Natural killer cell treated with Interleukin-12 subunit alpha and Interleukin-12 subunit beta and Interleukin-15 and Interleukin-18, amount 100 ng/mL, for 72 hours (primary cell): ENCODE measurements at regions not wholly inside any gene's neighbourhood (a gene's known extent, or its start where the extent isn't known, plus 50 kb on each side); places are given as distances from the start of the nearest gene placed in this dataset.

Experiments
- ATAC-seq, 2 donors: fragments of 150-1000 bp; cut with Tn5 transposase in 1 of 2; sonication (Bioruptor Pico), chemical (Tn5 transposase) in 1 of 2; 2 replicates each; pipeline ENCODE4 v1.10.0; 2021
- DNase-seq: peaks from one replicate; pipeline ENCODE4 v3.0.0; 2022; ENCODE audit warnings: low spot score
- H3K27ac Mint-ChIP-seq, 2 donors: 1 replicate in 1 of 2; 2 replicates in 1 of 2; pipeline ENCODE4 v1.8.0; 2022; ENCODE audit warnings: mixed read lengths in 2 of 2, mild to moderate bottlenecking in 1 of 2, moderate library complexity in 1 of 2
- H3K27me3 Mint-ChIP-seq, 2 donors: 1 replicate in 1 of 2; 2 replicates in 1 of 2; pipeline ENCODE4 v1.8.0; 2022; ENCODE audit warnings: mixed read lengths in 2 of 2
- H3K36me3 Mint-ChIP-seq: one replicate; pipeline ENCODE4 v1.8.0; 2022; ENCODE audit warnings: mixed read lengths
- H3K4me1 Mint-ChIP-seq, 2 donors: 1 replicate in 1 of 2; 2 replicates in 1 of 2; pipeline ENCODE4 v1.8.0; 2022; ENCODE audit warnings: low read depth in 2 of 2, mixed read lengths in 2 of 2, mild to moderate bottlenecking in 1 of 2
- H3K4me3 Mint-ChIP-seq: one replicate; pipeline ENCODE4 v1.8.0; 2022; ENCODE audit warnings: mixed read lengths
- H3K9me3 Mint-ChIP-seq: 2 replicates; pipeline ENCODE4 v1.8.0; 2022; ENCODE audit warnings: mixed read lengths

DNA sequence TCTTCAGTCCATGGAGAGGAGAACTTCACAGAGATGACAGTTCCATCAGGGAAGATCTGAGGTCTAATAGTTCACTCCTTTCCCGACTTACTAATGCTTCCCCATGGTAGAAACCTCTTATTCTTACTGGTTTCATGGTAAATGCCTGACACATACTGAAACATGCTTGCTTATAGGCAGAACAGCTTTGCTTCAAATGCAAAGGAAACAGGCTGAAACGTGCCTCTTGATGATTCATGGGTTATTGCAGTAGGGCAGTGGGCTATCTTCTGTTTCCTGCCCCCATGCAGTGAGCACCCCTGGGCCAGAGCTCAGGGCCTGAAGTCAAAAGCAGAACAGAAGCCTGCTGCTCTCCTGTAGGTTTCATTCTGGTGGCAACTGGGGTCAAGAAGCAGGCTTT lies 223.5 kb downstream of the RDH14 start:
- Mint-ChIP-seq H3K4me1 (no peaks in the 10 kb centered on the region), H3K27me3 (no peaks in the 10 kb centered on the region), H3K36me3 (no peaks in the 10 kb centered on the region), H3K27ac (no peak overlapping the region), H3K4me3 (no peak overlapping the region), H3K9me3 (peaks cover 11% of the 10 kb centered on the region)
- ATAC-seq (no peak), DNase-seq (no peak)

DNA sequence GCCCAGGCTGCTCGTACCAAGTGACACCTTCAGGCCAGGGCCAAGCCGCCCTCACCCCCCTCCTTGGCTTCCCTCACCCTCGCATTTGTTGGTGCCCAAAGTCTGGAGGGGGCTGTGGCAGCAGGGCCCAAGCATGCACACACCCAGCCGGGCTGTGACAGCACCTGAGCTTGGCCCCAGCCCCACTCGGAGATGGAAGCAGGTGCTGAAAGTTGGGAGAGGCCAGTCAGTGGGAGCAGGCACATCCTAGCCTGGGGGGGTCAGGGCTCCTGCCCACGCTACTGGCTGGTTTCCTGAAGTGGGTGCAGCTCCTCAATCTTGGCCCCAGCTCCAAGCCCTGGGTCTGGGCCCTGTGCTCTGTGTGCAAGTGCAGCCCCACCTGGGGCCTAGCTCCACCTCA lies 228.0 kb downstream of the RDH14 start:
- H3K27ac Mint-ChIP-seq, result no peak overlapping the region
- no peaks in the 10 kb centered on the region for H3K4me1 Mint-ChIP-seq
- ATAC-seq, result peak; percentile 43 to 48
- H3K9me3 Mint-ChIP-seq, result peaks cover 6% of the 10 kb centered on the region
- no peak overlapping the region for H3K4me3 Mint-ChIP-seq
- no peaks in the 10 kb centered on the region for H3K27me3 Mint-ChIP-seq
- H3K36me3 Mint-ChIP-seq, result no peaks in the 10 kb centered on the region
- no peak for DNase-seq

DNA sequence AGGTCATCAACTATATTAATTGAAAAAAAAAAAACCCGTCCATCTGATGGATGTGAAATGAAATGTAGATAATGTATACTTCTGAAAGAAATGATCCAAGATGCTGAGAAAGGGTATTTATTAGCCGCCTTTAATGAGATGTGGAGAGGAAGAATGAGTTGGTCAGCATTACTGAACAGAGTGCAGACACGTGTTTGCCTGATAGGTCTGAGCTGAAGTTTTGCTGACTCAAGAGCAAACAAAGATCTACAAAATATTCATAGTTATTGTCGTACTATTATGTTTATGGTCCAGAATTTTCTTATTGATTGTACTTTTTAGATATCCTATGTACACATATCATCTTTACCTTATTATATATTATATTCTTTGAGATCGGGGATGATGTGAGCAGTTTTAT lies 235.3 kb downstream of the RDH14 start:
- no peak overlapping the region for H3K27ac Mint-ChIP-seq
- peaks cover under 1% of the 10 kb centered on the region for H3K9me3 Mint-ChIP-seq
- ATAC-seq, result no peak
- no peaks in the 10 kb centered on the region for H3K36me3 Mint-ChIP-seq
- no peaks in the 10 kb centered on the region for H3K27me3 Mint-ChIP-seq
- H3K4me1 Mint-ChIP-seq, result no peaks in the 10 kb centered on the region
- no peak overlapping the region for H3K4me3 Mint-ChIP-seq
- no peak for DNase-seq

DNA sequence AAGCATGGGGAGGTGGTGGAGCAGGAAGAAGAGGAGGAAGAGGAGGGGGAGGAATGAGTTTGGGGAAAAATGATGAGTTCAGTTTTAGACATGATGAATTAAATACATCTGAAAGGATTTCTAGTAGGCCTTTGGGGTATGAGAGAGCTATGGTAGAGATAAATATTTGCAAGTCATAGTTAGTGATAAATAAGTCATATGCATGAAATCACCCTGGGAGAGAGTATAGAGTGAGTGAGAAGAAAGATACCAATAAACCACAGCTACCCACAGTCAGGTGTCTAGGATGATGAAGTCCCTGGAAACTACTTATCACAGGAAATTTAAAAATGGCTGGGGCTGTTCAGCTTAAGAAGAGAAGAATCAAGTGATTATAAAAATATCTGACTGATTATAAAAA lies 240.5 kb downstream of the RDH14 start:
- Mint-ChIP-seq H3K36me3 (no peaks in the 10 kb centered on the region), H3K27ac (no peak overlapping the region), H3K4me1 (no peaks in the 10 kb centered on the region), H3K9me3 (peaks cover 10% of the 10 kb centered on the region), H3K4me3 (no peak overlapping the region), H3K27me3 (no peaks in the 10 kb centered on the region)
- ATAC-seq, result no peak
- no peak for DNase-seq

DNA sequence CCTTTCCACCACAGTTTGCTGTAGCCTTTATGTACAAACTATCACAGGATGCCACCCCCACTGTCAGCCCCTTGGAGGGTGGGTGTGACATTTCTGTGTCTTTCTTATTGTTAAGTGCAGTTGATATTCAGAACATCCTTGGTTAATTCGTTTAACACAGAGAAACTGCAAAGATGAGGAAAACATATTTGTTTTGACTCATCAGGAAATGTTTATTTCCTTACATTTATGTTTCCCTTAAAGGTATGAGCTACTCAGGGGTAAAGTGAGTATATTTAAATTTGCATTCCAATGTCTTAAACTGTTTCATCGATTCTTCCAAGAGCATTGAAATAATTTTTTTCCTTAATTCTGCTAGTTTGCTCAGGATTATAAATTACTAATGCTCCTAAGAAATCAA lies 243.4 kb downstream of the RDH14 start:
- Mint-ChIP-seq H3K9me3 (peaks cover 10% of the 10 kb centered on the region), H3K27me3 (no peaks in the 10 kb centered on the region), H3K4me3 (no peak overlapping the region), H3K27ac (no peak overlapping the region), H3K36me3 (no peaks in the 10 kb centered on the region), H3K4me1 (no peaks in the 10 kb centered on the region)
- ATAC-seq, result no peak
- no peak for DNase-seq

DNA sequence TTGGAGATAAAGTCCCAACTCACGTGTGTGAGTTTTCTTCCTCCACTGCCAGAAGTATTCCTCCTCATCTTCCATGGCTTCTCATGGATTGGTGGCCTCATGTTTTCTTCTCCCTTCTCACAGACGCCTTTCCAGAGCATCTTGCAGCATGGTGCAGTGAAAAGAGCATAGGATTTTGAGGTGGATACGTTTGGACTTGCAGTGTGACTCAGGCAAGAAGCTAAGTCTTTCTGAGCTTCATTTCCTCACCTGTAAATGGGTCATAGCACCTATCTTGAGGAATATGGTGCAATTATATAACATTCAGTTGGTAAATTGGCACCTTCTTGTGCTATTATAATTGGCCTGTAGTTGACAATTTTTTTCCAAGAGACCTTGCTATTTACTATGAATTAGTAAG lies 247.6 kb downstream of the RDH14 start:
- H3K4me3 Mint-ChIP-seq, result no peak overlapping the region
- H3K27me3 Mint-ChIP-seq, result peaks cover 0 to 6% of the 10 kb centered on the region in 2 donors
- H3K27ac Mint-ChIP-seq, result no peak overlapping the region
- H3K4me1 Mint-ChIP-seq, result no peaks in the 10 kb centered on the region
- ATAC-seq (no peak), DNase-seq (no peak)
- no peaks in the 10 kb centered on the region for H3K36me3 Mint-ChIP-seq
- peaks cover 10% of the 10 kb centered on the region for H3K9me3 Mint-ChIP-seq

DNA sequence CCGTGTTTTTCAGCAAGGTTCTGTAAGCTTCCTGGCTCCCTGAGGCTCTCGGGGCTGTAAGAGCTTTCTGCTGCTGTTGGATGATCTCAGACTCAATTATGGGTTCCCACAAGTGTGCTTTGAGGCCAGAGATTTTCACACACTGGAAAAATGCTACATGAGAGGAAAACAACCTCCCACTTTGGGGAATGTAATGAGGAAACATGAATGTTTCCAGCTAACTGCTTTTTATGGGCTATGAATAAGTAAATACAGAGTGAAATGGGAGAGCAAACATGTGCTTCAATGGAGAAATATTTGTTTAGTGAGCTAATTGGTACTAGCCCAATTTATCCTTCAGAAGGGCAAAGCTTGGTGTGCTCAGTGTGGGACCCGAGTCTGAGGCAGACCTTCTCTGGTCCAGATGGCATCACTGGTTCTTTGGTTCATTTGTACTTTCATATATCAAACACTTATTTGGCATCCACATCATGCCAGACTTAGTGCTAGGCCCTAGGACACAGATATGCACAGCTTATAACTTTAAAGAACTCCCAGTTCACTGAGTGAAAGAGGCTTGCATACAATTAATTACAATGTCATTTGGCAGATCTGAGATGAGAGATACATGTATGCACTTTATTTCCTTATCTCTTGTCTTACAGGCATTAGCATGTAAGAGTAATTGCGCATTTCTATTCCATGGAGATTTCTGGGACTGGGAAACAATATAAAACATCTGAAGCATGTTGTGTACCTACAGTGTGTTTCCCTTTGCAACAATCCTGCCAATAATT lies 248.8 kb downstream of the RDH14 start:
- Mint-ChIP-seq H3K36me3 (no peaks in the 10 kb centered on the region), H3K4me1 (no peaks in the 10 kb centered on the region), H3K4me3 (no peak overlapping the region), H3K9me3 (peaks cover 15% of the 10 kb centered on the region), H3K27me3 (peaks cover 0 to 6% of the 10 kb centered on the region in 2 donors), H3K27ac (no peak overlapping the region)
- ATAC-seq (no peak), DNase-seq (no peak)

DNA sequence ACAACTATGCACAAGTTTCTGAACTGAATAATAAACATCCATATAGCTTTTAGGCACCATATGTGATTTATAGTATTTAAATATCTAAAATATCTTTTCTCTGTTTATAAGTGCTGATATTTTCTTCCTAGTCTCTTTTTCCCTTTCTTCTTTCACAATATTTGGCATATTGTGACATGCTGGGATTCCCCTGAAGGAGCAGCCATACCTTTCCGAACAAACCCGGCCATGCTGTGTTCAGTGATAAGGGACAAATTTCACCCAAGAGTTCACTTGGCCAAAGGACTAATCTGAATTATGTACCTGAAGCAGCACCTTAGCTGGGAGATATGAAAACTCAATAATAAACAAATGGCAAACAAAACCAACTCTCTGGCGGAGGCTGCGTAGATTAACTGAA lies 250.8 kb downstream of the RDH14 start:
- Mint-ChIP-seq H3K4me3 (no peak overlapping the region), H3K27me3 (peaks cover 0 to 6% of the 10 kb centered on the region in 2 donors), H3K9me3 (peaks cover 20% of the 10 kb centered on the region), H3K36me3 (no peaks in the 10 kb centered on the region), H3K27ac (no peak overlapping the region), H3K4me1 (no peaks in the 10 kb centered on the region)
- no peak for ATAC-seq
- DNase-seq, result no peak

DNA sequence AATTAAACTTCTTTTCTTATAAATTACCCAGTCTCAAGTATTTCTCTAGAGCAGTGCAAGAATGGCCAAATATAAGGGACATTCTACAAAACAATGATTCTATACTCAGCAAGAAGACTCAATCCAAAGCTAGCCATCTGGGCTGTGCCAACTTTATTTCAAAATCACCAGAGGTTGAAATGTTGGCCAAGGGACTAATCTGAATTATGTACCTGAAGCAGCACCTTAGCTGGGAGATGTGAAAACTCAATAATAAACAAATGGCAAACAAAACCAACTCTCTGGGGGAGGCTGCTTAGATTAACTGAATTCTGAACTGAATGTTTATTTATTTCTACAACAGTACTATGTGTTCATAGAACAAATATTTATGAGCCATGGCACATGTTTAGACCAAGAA lies 251.3 kb downstream of the RDH14 start:
- peaks cover 20% of the 10 kb centered on the region for H3K9me3 Mint-ChIP-seq
- no peak for DNase-seq
- ATAC-seq, result no peak
- no peak overlapping the region for H3K4me3 Mint-ChIP-seq
- no peak overlapping the region for H3K27ac Mint-ChIP-seq
- H3K27me3 Mint-ChIP-seq, result peaks cover 0 to 6% of the 10 kb centered on the region in 2 donors
- H3K4me1 Mint-ChIP-seq, result no peaks in the 10 kb centered on the region
- no peaks in the 10 kb centered on the region for H3K36me3 Mint-ChIP-seq

DNA sequence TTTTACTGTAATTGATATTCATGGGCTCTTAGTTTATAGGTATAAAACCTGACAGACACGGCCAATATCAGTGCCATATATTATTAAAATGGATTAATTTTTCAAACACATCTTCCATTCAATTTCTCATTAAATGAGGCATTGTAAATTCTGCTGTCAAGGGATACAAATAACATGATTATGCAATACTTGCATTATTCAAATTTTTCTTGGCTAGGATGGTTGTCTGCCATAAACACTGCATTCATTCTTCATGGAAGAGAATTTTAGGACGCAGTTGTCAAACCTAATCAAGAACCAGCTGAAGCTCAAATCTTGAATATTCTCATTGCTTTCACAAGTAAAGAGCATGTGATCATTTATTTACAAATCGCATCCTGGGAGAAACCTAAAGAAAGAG lies 255.6 kb downstream of the RDH14 start:
- H3K36me3 Mint-ChIP-seq, result no peaks in the 10 kb centered on the region
- ATAC-seq, result no peak
- H3K9me3 Mint-ChIP-seq, result peaks cover 15% of the 10 kb centered on the region
- no peak overlapping the region for H3K4me3 Mint-ChIP-seq
- no peaks in the 10 kb centered on the region for H3K4me1 Mint-ChIP-seq
- H3K27ac Mint-ChIP-seq, result no peak overlapping the region
- no peaks in the 10 kb centered on the region for H3K27me3 Mint-ChIP-seq
- DNase-seq, result no peak

DNA sequence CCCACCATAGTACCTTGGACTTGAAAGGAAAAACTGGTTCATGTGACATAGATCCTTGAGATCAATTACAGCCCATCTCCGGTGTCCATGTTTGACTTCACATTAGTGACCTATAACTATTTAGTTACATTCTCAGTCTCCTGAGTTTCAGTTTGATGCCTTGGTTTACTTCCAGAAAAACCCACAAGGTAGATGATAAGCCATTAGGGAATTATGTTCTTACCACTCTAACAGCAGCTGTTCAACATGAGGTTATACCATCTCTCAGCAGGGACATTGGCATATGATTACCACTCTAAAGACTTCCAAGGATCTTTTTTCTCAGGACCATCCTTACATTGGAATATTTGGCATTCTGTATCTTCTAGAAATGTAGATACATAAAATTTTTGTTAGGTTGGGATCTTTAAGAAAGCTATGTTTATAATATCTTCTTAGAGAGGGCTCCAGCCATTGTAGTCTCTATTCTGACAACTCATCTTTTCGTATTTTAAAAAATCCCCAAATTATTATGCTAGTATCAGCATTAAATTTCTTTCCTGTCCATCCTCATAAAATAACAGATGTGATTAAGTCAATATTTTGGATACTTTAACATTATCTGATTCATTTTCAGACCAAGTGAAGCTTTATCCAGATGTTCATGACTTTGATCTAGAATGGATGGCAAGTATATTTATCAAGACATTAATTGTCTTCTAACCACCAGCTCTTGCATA lies 258.9 kb downstream of the RDH14 start:
- ATAC-seq (no peak), DNase-seq (no peak)
- H3K4me1 Mint-ChIP-seq, result no peaks in the 10 kb centered on the region
- no peak overlapping the region for H3K4me3 Mint-ChIP-seq
- no peak overlapping the region for H3K27ac Mint-ChIP-seq
- no peaks in the 10 kb centered on the region for H3K36me3 Mint-ChIP-seq
- peaks cover 5% of the 10 kb centered on the region for H3K9me3 Mint-ChIP-seq
- no peaks in the 10 kb centered on the region for H3K27me3 Mint-ChIP-seq

DNA sequence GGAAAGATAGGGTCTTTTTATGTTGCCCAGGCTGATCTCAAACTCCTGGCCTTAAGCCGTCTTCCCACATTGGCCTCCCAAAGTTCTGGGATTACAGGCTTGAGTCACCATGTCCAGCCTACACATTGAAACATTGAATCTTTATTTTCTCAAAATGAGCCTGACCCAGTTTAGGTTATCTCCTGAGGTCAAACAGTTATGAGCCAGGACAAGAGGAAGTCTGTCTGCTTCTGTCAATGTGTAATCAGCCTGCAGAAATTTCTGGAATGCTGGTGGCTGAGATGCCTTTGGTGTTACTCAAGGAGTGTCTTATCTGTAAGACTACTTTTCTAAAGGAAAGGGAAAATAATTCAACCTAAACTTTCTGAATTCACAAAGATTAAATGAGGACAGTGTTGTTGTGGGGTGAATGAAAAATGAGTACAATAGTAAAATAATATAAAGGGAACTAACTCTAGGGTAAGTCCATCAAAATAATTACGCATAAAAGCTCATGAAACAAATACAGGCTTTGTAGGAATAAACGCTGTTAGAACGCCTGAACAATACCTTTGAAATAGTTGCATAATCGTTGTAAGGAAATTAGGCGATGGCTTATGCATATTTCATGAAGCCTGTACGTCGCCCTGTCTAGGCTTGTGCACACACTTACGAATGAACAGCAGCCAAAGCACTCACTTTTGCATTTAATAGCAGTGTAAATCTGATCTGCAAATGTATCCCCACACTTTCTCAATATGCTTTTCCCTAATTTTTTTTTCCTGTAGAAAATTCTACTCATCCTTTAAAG lies 260.8 kb downstream of the RDH14 start:
- H3K4me1 Mint-ChIP-seq, result no peaks in the 10 kb centered on the region
- no peak for ATAC-seq
- DNase-seq, result no peak
- no peaks in the 10 kb centered on the region for H3K36me3 Mint-ChIP-seq
- H3K9me3 Mint-ChIP-seq, result no peaks in the 10 kb centered on the region
- H3K4me3 Mint-ChIP-seq, result no peak overlapping the region
- H3K27me3 Mint-ChIP-seq, result no peaks in the 10 kb centered on the region
- no peak overlapping the region for H3K27ac Mint-ChIP-seq

DNA sequence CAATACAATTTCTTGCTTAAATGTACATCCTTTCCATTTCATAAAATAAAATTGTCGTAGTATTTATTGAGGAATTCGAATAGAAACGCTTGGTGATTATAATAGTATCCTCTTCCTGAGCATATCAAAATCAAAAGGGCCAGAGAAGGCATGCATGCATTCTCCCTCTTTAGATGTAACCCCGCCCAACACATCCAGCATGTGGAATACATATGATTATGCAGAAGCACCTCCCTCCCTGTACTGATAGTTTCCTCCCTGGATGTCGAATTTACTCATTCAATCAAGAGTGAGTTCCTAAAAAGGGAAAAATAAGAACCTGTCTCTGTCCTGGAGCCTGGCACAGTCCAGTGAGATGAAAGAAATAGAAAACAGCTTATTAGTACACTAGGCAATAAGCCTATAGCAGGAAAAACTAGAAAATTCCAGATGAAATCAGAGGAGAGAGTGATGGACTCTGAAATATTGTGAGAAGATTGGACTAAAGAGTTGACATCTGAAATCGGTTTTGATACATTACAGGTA lies 262.9 kb downstream of the RDH14 start:
- DNase-seq, result no peak
- no peak for ATAC-seq
- Mint-ChIP-seq H3K4me1 (no peaks in the 10 kb centered on the region), H3K4me3 (no peak overlapping the region), H3K36me3 (no peaks in the 10 kb centered on the region), H3K9me3 (no peaks in the 10 kb centered on the region), H3K27ac (no peak overlapping the region), H3K27me3 (no peaks in the 10 kb centered on the region)

DNA sequence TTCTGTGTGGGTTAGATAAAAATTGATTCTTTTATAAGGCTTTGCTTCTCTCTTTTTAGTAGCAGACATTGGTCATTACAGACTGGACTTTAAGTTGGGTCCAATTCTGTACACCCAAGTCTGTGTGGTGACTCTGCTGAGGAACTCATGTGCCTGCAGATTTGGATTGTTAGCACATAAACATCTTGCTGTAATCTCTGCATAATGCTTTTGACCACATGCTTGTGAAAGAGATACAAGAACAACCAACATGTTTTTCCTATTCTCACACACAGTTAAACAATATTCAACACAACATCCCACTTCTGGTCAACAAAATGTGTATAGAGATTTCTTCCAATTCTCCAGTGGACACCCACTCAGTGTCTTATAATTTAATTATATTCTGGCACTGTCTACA lies 270.1 kb downstream of the RDH14 start:
- no peak for ATAC-seq

More for the DNA sequence above, 270.1 kb downstream of the RDH14 start:
- Mint-ChIP-seq H3K4me1 (no peaks in the 10 kb centered on the region), H3K36me3 (no peaks in the 10 kb centered on the region), H3K27me3 (no peaks in the 10 kb centered on the region), H3K4me3 (no peak overlapping the region), H3K27ac (no peak overlapping the region), H3K9me3 (peaks cover 8% of the 10 kb centered on the region)
- DNase-seq, result no peak
